Epithelial cell of esophagus (primary cell): ENCODE measurements at regions not wholly inside any gene's neighbourhood (a gene's known extent, or its start where the extent isn't known, plus 50 kb on each side); places are given as distances from the start of the nearest gene placed in this dataset.

ENCODE experiments used
- DNase-seq: peaks from one replicate; pipeline ENCODE4 v3.0.0; 2010; ENCODE audit warnings: low read depth
- H3K4me3 ChIP-seq: 2 replicates; pipeline ENCODE4 v1.5.1; 2011; ENCODE audit warnings: mild to moderate bottlenecking, low read length, control low read depth
- CTCF ChIP-seq: IDR thresholded peaks from 2 replicates; pipeline ENCODE4 v1.5.1; 2011; ENCODE audit warnings: low read depth, mild to moderate bottlenecking, low read length, control low read depth, inconsistent platforms; ENCODE audit not compliant: insufficient read depth; ENCODE audit errors: missing control alignments

GRCh38 chr13:90627813-90628212 lies 719.7 kb upstream of the MIR17HG start:
- TF ChIP-seq CTCF, result no peak

GRCh38 chr13:90628471-90628870 lies 719.0 kb upstream of the MIR17HG start:
- no peak overlapping the region for H3K4me3 ChIP-seq
- no peak for TF ChIP-seq CTCF
- DNase-seq, result no peak

More at GRCh38 chr13:90627813-90628212, 719.7 kb upstream of the MIR17HG start:
- no peak overlapping the region for H3K4me3 ChIP-seq
- DNase-seq, result peak; percentile 25

GRCh38 chr13:90630716-90631115 lies 716.8 kb upstream of the MIR17HG start:
- DNase-seq, result no peak
- no peak for TF ChIP-seq CTCF
- H3K4me3 ChIP-seq, result no peak overlapping the region

- no peak for TF ChIP-seq CTCF
- no peak for DNase-seq
- H3K4me3 ChIP-seq, result no peak overlapping the region
Measured at GRCh38 chr13:90632184-90632583, 715.3 kb upstream of the MIR17HG start.

GRCh38 chr13:90633849-90634248 lies 713.6 kb upstream of the MIR17HG start:
- no peak for DNase-seq
- TF ChIP-seq CTCF, result no peak
- no peak overlapping the region for H3K4me3 ChIP-seq

GRCh38 chr13:90640976-90641375 lies 706.5 kb upstream of the MIR17HG start:
- DNase-seq, result peak; percentile 62
- no peak overlapping the region for H3K4me3 ChIP-seq
- TF ChIP-seq CTCF, result no peak

GRCh38 chr13:90641884-90642283 lies 705.6 kb upstream of the MIR17HG start:
- H3K4me3 ChIP-seq, result no peak overlapping the region
- DNase-seq, result no peak
- no peak for TF ChIP-seq CTCF
